Stimulated activated CD4-positive, alpha-beta T cell treated with anti-CD3 and anti-CD28 coated beads, Interleukin-15, amount 100 ng/mL, for 24 hours (primary cell): ENCODE measurements at regions not wholly inside any gene's neighbourhood (a gene's known extent, or its start where the extent isn't known, plus 50 kb on each side); places are given as distances from the start of the nearest gene placed in this dataset.
A peak's percentile ranks its signal among the peaks of the same experiment; 100 is the strongest.
"Not testable (repeated sequence)": the region's sequence is repeated elsewhere in the genome, so short reads cannot be mapped to it uniquely, and the experiment has no call there.

Experiments
- DNase-seq: peaks from one replicate; pipeline ENCODE4 v3.0.0-alpha.2; 2020

DNA sequence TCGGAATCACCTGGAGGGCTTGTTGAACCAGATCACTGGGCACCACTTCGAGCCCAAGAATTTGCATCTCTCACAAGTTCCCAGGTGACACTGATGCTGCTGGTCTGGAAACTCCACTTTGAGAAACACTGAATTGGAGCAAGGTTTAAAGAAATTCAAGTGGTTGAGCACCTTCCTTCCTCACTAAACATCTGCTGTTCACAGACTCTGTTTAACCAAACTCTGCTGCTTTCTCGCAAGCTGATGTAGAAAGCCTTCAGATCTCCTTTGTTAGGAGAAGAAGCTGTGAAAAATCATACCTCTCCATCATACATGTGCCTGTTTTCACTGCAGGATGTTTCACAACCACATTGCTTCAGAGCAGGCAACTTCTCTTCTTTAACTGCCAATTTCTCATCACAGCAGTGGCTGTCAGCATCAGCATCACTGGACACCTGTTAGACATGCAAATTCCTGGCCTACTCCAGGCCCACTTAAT, 87.5 kb upstream of the TOP1 start:
- DNase-seq, result no peak

- no peak for DNase-seq
Observed at GRCh38 chr20:40942006-40942405, 86.6 kb upstream of the TOP1 start.

- DNase-seq, result no peak
Observed at GRCh38 chr20:40942775-40943174, 85.8 kb upstream of the TOP1 start.

GRCh38 chr20:40943591-40943990, 85.0 kb upstream of the TOP1 start:
- DNase-seq, result no peak

DNA sequence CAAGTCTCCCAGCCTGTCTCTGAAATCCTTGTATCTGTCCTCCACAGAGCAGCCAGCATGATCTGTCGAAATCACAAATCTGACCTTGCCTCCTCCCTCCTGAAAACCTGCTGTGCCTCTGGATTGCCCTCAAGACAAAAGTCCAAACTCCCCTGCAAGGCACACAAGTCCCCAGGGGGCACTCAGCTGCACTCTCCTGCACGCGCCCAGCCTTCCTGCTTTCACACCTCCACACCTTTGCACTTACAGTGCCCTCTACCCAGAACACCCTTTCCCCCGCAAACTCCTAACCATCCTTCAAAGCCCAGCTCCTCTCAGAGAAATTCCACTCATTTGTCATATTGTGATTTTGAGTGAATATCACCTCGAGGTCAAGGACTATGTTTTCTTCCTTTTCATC, 83.4 kb upstream of the TOP1 start:
- no peak for DNase-seq

DNA sequence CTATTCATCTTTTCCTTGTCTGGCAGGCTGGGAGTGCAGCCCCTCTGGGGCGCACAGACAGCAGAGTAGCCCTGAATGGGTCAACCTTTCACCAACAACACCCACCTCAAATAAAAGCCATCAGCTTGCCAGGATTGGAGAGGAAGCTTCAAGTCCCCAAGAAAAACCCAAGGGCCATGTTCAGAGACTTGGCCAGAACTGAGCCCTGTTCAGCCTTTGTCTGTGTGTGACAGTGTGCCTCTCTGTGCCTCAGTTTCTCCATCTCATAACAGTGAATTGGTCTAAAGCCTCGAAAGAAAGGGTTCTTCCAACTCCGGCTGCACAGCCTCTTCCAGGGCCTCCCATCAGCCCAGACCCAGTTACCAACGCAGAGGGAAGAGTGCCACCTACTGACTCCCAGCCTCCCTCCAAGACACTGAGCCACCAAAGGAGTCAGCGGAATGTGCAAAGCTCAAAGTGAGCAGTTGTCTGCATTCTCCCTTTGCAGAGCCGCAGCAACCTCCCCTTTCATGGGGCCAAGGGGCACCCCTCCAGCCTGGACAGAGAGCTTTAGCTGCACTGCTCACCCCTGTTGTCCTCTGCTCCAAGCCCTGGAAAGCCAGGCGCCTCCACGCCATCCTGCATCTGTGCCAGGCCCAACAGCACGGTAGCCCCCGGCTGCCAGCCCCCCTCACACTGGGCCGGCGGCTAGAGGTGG, 82.7 kb upstream of the TOP1 start:
- DNase-seq, result peak; percentile 21

DNA sequence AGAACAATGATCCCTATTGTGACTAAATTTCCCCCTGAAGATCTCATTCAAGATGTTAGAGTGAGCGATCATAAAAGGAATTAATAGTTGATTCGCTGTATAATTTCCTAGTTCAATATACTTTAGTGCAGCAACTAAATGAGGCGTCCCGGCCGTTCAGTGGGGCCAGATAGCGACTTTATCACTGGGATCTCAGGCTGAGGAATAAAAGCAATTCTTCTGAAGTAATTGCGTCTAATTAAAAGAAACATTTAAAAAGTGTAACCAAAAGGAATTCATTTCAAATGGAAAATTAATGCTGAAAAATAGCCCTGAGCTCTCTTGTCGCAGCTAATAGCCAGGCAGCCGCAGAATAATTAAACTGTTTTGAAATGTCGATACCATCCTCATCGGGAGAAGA, 82.2 kb upstream of the TOP1 start:
- DNase-seq, result no peak

DNA sequence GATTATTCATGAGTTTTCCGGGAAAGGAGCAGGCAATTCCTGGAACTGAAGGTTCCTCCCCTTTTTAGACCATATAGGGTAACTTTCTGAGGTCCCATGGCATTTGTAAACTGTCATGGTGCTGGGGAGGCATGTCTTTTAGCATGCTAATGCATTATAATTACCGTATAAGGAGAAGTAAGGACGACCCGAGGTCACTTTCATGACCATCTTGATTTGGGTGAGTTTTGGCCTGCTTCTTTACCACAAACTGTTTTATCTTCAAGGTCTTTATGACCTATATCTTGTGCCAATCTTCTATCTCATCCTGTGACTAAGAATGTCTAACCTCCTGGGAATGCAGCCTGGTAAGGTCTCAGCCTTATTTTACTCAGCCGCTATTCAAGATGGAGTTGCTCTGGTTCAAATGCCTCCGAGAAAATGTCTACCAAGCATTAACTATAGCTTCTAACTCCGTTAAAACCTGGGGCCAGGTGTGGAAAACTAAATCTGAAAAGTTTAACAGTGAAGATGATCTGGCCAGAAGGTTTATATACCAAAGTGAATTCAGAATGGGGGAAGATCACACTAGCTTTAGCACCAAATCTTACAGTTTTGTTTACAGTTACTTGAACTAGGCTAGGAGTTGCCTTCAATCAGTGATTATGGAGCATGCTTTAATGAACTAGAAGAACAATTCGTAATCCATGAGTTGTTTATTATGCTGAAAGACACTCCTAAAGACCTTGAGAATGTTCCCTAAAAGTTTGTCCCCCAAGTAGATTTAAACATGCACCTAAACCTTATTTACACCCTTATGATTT, 80.0 kb upstream of the TOP1 start:
- DNase-seq, result no peak

DNA sequence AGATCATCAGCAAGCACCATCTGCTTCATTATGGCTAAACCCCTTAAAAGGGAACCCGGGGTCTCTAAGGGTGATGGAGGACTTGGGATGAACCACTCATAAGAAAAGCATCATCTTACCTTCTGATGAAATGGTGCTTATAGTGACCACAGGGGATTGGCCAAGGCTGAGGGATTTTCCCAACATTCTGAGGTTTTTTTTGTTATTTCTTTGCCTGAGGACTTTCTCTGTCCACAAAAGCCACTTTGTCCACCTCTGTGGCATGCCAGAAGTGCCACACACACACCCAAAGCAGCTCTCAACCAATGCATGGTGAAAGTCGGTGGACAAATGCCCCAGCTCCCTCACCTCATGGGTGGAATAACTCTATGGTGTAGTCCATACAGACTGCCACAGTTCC, 79.3 kb upstream of the TOP1 start:
- DNase-seq, result no peak

- DNase-seq, result no peak
Observed at GRCh38 chr20:40952136-40952535, 76.5 kb upstream of the TOP1 start.

- no peak for DNase-seq
Observed at GRCh38 chr20:40953416-40953815, 75.2 kb upstream of the TOP1 start.

GRCh38 chr20:40953856-40954255, 74.8 kb upstream of the TOP1 start:
- DNase-seq, result no peak

- DNase-seq, result no peak
Observed at GRCh38 chr20:40954521-40955165, 74.0 kb upstream of the TOP1 start.

DNA sequence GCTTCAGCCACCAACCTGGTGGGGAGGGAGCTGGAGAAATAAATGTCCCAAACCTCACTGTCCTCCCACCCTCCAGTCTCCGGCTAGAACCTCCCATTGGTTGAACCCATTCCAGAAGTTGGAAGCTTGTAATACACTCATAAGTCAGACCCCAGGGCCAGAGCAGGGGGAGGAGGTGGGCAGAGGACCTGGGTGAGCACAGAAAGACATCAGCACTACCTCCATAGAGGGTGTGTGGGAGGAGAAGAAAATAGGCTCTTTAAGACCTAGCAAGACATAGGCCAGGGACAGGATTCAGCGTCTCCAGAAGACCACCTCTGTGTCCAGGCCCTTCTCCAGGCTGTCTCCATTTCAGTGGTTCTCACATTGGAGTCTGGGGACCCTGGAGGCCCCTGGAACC, 73.3 kb upstream of the TOP1 start:
- DNase-seq, result no peak

- DNase-seq, result not testable (repeated sequence)
Observed at GRCh38 chr20:40955826-40956225, 72.8 kb upstream of the TOP1 start.

DNA sequence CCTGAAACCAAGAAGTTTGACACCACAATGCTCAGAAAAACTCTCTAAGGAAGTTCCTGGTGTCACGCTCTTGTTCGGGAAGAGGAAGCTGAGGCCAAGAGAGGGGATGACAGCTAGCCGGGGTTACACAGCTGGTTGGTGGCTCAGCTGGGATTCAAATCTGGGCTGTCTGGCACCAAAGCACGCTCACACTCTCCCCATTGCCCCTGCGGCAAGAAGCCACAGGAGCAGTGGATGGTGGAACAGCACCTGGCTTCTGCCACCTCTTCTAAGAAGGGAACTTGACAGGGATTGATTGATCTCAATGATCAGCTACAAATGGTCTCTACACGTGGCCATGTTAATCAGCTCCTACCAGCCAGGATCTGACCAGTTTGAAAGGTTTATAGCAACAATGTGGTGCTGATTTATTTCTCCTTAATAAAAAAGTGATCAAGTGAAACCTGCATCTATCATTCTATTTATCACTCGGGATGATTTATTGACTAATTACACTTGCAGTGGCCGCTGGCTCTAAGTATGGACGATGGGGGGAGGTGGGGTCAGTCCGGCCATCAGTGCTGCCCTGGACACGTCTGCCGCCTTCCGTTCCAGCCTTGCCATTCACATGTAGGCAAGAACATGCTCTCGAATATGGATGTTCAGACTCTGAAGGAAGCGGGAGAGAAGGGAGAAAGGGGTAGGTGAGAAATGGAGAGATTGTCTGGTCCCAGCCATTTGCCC, 71.9 kb upstream of the TOP1 start:
- DNase-seq, result no peak

DNA sequence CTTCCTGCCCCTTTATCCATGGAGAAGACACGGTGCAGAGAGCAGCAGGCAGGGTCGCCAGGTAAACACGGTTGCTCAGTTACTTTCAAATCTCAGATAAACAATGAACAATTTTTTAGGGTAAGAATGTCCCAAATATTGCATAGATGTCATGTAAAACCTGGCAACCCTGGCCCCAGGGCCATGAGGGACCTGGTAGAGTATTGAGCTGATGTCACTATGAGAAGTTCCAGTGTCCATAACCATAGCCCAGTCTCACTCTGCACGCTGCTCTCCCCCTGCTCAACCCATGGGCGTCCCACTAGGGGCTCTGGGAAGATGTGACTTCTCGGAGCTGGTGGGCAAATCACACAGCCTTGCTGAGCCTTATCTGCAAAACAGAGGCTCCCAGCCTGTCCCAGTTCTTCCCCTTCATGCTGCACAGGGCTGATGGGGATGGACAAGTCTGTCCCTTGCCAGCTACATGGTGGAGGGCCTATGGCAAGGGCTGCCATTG, 71.3 kb upstream of the TOP1 start:
- no peak for DNase-seq

GRCh38 chr20:40958598-40958997, 70.0 kb upstream of the TOP1 start:
- DNase-seq, result no peak

- no peak for DNase-seq
Observed at GRCh38 chr20:40959325-40960092, 69.1 kb upstream of the TOP1 start.

DNA sequence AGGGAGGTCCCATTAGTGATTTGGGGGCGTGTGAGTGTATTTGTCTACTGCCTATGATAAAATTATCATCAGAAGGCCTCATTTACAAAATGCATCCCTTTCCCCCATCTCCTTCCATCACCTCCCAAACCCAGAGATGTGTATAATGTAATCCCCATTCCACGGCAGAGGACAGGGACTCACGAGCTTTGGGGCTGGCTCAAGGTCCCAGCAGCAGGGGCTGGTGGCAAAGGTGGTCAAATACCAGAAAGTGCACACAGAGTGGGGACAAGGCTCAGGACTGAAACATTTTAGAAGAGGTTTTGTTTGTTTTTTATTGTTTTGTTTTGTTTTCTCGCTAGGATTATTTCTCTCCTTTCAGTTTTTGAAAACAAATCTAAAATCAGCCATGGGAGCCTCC, 68.5 kb upstream of the TOP1 start:
- DNase-seq, result no peak

GRCh38 chr20:40960521-40960956, 68.1 kb upstream of the TOP1 start:
- DNase-seq, result no peak

- no peak for DNase-seq
Observed at GRCh38 chr20:40961176-40961575, 67.4 kb upstream of the TOP1 start.
